HCT116 (cell line): ENCODE measurements at regions not wholly inside any gene's neighbourhood (a gene's known extent, or its start where the extent isn't known, plus 50 kb on each side); places are given as distances from the start of the nearest gene placed in this dataset.

Experiments used
- ATAC-seq: fragments of 200-7000 bp; cut with Tn5 transposase; 2 replicates; pipeline ENCODE4 v1.9.1; 2020; ENCODE audit warnings: mild to moderate bottlenecking, moderate library complexity
- BruUV-seq: library from RNA; stranded (reverse); fragments of 400-500 nt; replicated peaks from 2 replicates; lab custom pipeline; 2021; lab: Mats Ljungman, UMichigan
- CTCF ChIA-PET: fragments of 300-600 bp; sonication (Branson Sonifier 250); formaldehyde crosslinking; loops from one replicate; lab custom pipeline; 2021; ENCODE audit warnings: antibody characterized with exemption; lab: Charles Lee
- POLR2A ChIA-PET: fragments of 300-600, 350-600 bp; sonication (Branson Sonifier 250); formaldehyde crosslinking; loops from one replicate; lab custom pipeline; 2021; ENCODE audit warnings: antibody characterized with exemption; lab: Charles Lee
- RAD21 ChIA-PET, 2 experiments: fragments of 300-600 bp; sonication (Branson Sonifier 250); formaldehyde crosslinking; loops; one replicate each; lab custom pipeline; 2023; ENCODE audit warnings: low total read pairs in 2 of 2; ENCODE audit not compliant: uncharacterized antibody in 2 of 2, unreplicated experiment in 2 of 2, low non-redundant PET in 1 of 2; lab: Charles Lee
- DNase-seq: peaks from one replicate; pipeline ENCODE4 v3.0.0-alpha.2; 2010; ENCODE audit warnings: low read depth, low spot score
- H2AFZ ChIP-seq: fragments of 200-600 bp; shearing (Covaris generic), sonication (generic); 2 replicates; pipeline ENCODE4 v1.6.1; 2017; ENCODE audit warnings: low read depth, mixed run types, mixed read lengths, antibody characterized with exemption, low read length; ENCODE audit not compliant: poor library complexity, severe bottlenecking
- H3K27ac ChIP-seq: 2 replicates; pipeline ENCODE4 v1.5.1; 2012; ENCODE audit warnings: low read depth, low read length
- H3K27me3 ChIP-seq: fragments of 200-600 bp; sonication (generic); 2 replicates; pipeline ENCODE4 v1.6.1; 2016; ENCODE audit warnings: mixed run types, low read length, mixed read lengths; ENCODE audit not compliant: insufficient read depth
- H3K36me3 ChIP-seq, 2 experiments: fragments of 200-500 bp in 1 of 2; fragments of 200-600 bp in 1 of 2; sonication (Bioruptor generic) in 1 of 2; sonication (generic) in 1 of 2; 2 replicates each; pipeline versions ENCODE4 v1.5.1 to v1.6.1; 2014 to 2016; ENCODE audit warnings: low read length in 2 of 2, inconsistent platforms in 1 of 2, mixed read lengths in 1 of 2, mixed run types in 1 of 2; ENCODE audit not compliant: insufficient read depth in 2 of 2, control insufficient read depth in 1 of 2
- H3K4me1 ChIP-seq, 2 experiments: fragments of 200-600 bp in 1 of 2; sonication (generic) in 1 of 2; 2 replicates each; pipeline versions ENCODE4 v1.5.1 to v1.6.1; 2012 to 2017; ENCODE audit warnings: low read length in 2 of 2, inconsistent platforms in 1 of 2, mild to moderate bottlenecking in 1 of 2, mixed read lengths in 1 of 2, mixed run types in 1 of 2, moderate library complexity in 1 of 2; ENCODE audit not compliant: insufficient read depth in 2 of 2, control insufficient read depth in 1 of 2
- H3K4me2 ChIP-seq: fragments of 200-600 bp; sonication (generic); 2 replicates; pipeline ENCODE4 v1.6.1; 2017; ENCODE audit warnings: mixed run types, low read length, mixed read lengths
- H3K4me3 ChIP-seq, 2 experiments: fragments of 200-600 bp in 1 of 2; sonication (generic) in 1 of 2; replicated peaks in 1 of 2; 2 replicates each; pipeline ENCODE4 v1.5.1; 2011 to 2016; ENCODE audit warnings: low read length in 2 of 2, control low read depth in 1 of 2, low read depth in 1 of 2, mild to moderate bottlenecking in 1 of 2, mixed read lengths in 1 of 2, mixed run types in 1 of 2
- H3K79me2 ChIP-seq: fragments of 200-600 bp; sonication (generic); 2 replicates; pipeline ENCODE4 v1.6.1; 2017; ENCODE audit warnings: mild to moderate bottlenecking, mixed run types, low read length, moderate library complexity, mixed read lengths; ENCODE audit not compliant: insufficient read depth
- H3K9ac ChIP-seq: fragments of 200-600 bp; sonication (generic); 2 replicates; pipeline ENCODE4 v1.6.1; 2016; ENCODE audit warnings: low read length, mixed read lengths
- H3K9me2 ChIP-seq: fragments of 200-600 bp; sonication (generic), shearing (Covaris generic); 2 replicates; pipeline ENCODE4 v1.6.1; 2017; ENCODE audit warnings: mixed run types, mild to moderate bottlenecking, moderate library complexity; ENCODE audit not compliant: insufficient read depth
- H3K9me3 ChIP-seq, 2 experiments: fragments of 200-500 bp in 1 of 2; fragments of 200-600 bp in 1 of 2; sonication (Bioruptor generic) in 1 of 2; sonication (generic) in 1 of 2; 2 replicates each; pipeline ENCODE4 v1.6.1; 2014 to 2017; ENCODE audit warnings: low read length in 2 of 2, mixed read lengths in 2 of 2, inconsistent platforms in 1 of 2, low read depth in 1 of 2, mild to moderate bottlenecking in 1 of 2, mixed run types in 1 of 2, moderate library complexity in 1 of 2; ENCODE audit not compliant: control insufficient read depth in 1 of 2, insufficient read depth in 1 of 2
- H4K20me1 ChIP-seq: fragments of 200-600 bp; sonication (generic), shearing (Covaris generic); 2 replicates; pipeline ENCODE4 v1.6.1; 2017; ENCODE audit warnings: mixed run types, mild to moderate bottlenecking, moderate library complexity; ENCODE audit not compliant: insufficient read depth
- CBX3 ChIP-seq: IDR thresholded peaks from 2 replicates; pipeline ENCODE4 v1.6.1; 2012; ENCODE audit warnings: low read depth
- CEBPB ChIP-seq: IDR thresholded peaks from 2 replicates; pipeline ENCODE4 v1.6.1; 2012; ENCODE audit warnings: low read depth
- CTCF ChIP-seq, 3 experiments: fragments of 200-600 bp in 1 of 3; sonication (generic) in 1 of 3; IDR thresholded peaks in 2 of 3; conservative IDR thresholded peaks in 1 of 3; 2 replicates each; pipeline ENCODE4 v1.5.1; 2012 to 2017; ENCODE audit warnings: low read depth in 2 of 3, low read length in 2 of 3, antibody characterized with exemption in 1 of 3, borderline replicate concordance in 1 of 3, control low read depth in 1 of 3, mild to moderate bottlenecking in 1 of 3, mixed read lengths in 1 of 3, mixed run types in 1 of 3, moderate library complexity in 1 of 3; ENCODE audit not compliant: insufficient read depth in 1 of 3
- ELF1 ChIP-seq: IDR thresholded peaks from 2 replicates; pipeline ENCODE4 v1.6.1; 2012; ENCODE audit warnings: low read depth, borderline replicate concordance
- EZH2 ChIP-seq: fragments of 200-600 bp; sonication (generic); IDR thresholded peaks from 2 replicates; pipeline ENCODE4 v1.6.1; 2017; ENCODE audit warnings: antibody characterized with exemption, mixed run types
- EZH2phosphoT487 ChIP-seq: fragments of 200-600 bp; IDR thresholded peaks from 2 replicates; pipeline ENCODE4 v1.6.1; 2018; ENCODE audit warnings: antibody characterized with exemption, borderline replicate concordance
- JUND ChIP-seq: IDR thresholded peaks from 2 replicates; pipeline ENCODE4 v1.6.1; 2012
- MAX ChIP-seq: IDR thresholded peaks from 2 replicates; pipeline ENCODE4 v1.6.1; 2012
- POLR2AphosphoS5 ChIP-seq: IDR thresholded peaks from 2 replicates; pipeline ENCODE4 v1.6.1; 2011; ENCODE audit warnings: mild to moderate bottlenecking, low read depth, low read length, moderate library complexity
- RAD21 ChIP-seq: IDR thresholded peaks from 2 replicates; pipeline ENCODE4 v1.6.1; 2012; ENCODE audit warnings: low read depth, mild to moderate bottlenecking
- SP1 ChIP-seq: IDR thresholded peaks from 2 replicates; pipeline ENCODE4 v1.6.1; 2012; ENCODE audit warnings: low read depth
- SRF ChIP-seq: IDR thresholded peaks from 2 replicates; pipeline ENCODE4 v1.6.1; 2012; ENCODE audit warnings: low read depth
- TCF7L2 ChIP-seq: IDR thresholded peaks from 2 replicates; pipeline ENCODE4 v1.7.0; 2011; ENCODE audit warnings: borderline replicate concordance, inconsistent platforms; ENCODE audit not compliant: insufficient read depth, insufficient read length; ENCODE audit errors: extremely low read depth
- YY1 ChIP-seq: IDR thresholded peaks from 2 replicates; pipeline ENCODE4 v1.6.1; 2011; ENCODE audit warnings: low read length, low read depth, moderate library complexity, mild to moderate bottlenecking; ENCODE audit not compliant: insufficient replicate concordance; ENCODE audit errors: extremely low read depth
- ZBTB33 ChIP-seq: IDR thresholded peaks from 2 replicates; pipeline ENCODE4 v1.6.1; 2011; ENCODE audit warnings: mild to moderate bottlenecking, low read length, moderate library complexity; ENCODE audit not compliant: insufficient replicate concordance; ENCODE audit errors: extremely low read depth
- ZFX ChIP-seq: fragments of 450-650 bp; IDR thresholded peaks from 2 replicates; pipeline ENCODE4 v1.6.1; 2017
- intact Hi-C: fragments of 100-400 bp; cut with micrococcal nuclease; formaldehyde crosslinking; loops from 2 replicates; pipeline ENCODE4 v1.10.0; 2022

- TF ChIP-seq SRF (no peak), JUND (no peak), EZH2 (no peak), RAD21 (no peak)
- ChIA-PET CTCF (no interaction called here), RAD21 (no interaction called here), POLR2A (no interaction called here)
- Histone ChIP-seq H2AFZ (no peak overlapping the region), H3K27me3 (no peaks in the 10 kb centered on the region), H3K36me3 (no peaks in the 10 kb centered on the region), H3K4me1 (no peaks in the 10 kb centered on the region), H3K9me3 (no peaks in the 10 kb centered on the region), H3K4me2 (no peak overlapping the region), H3K4me3 (no peak overlapping the region), H3K9ac (no peak overlapping the region), H4K20me1 (no peaks in the 10 kb centered on the region), H3K79me2 (no peaks in the 10 kb centered on the region), H3K9me2 (no peaks in the 10 kb centered on the region), H3K27ac (no peak overlapping the region)
- no TSS peak for BruUV-seq
- ATAC-seq: no peak
- intact Hi-C loops: no loop called here
- no peak for DNase-seq
Measured at GRCh38 chrX:121120690-121121605, 73.5 kb downstream of the GLUD2 start.

- no TSS peak for BruUV-seq
- DNase-seq (no peak), ATAC-seq (no peak)
- no peaks in the 10 kb centered on the region for H3K9me2 ChIP-seq
- H2AFZ ChIP-seq: no peak overlapping the region
- POLR2A ChIA-PET: no interaction called here
- H3K4me3 ChIP-seq: no peak overlapping the region
- CTCF ChIA-PET: no interaction called here
- intact Hi-C loops: no loop called here
- H3K9me3 ChIP-seq: no peaks in the 10 kb centered on the region
- H3K4me1 ChIP-seq: no peaks in the 10 kb centered on the region
- TF ChIP-seq EZH2 (no peak), SRF (no peak), ELF1 (no peak), RAD21 (no peak), TCF7L2 (no peak), CBX3 (no peak), ZBTB33 (no peak), EZH2phosphoT487 (no peak), POLR2AphosphoS5 (no peak), SP1 (no peak), MAX (no peak), ZFX (no peak), YY1 (no peak), CTCF (IDR thresholded peaks at IDR 0.05 in 2 of 3, conservative IDR thresholded peaks at IDR 0.05 in 1 of 3; ENCODE audit: borderline replicate concordance in 1 of 3, insufficient read depth in 1 of 3, low read depth in 2 of 3, low read length in 2 of 3) (no peak), CEBPB (no peak)
- H3K27ac ChIP-seq: no peak overlapping the region
- no peaks in the 10 kb centered on the region for H3K79me2 ChIP-seq
- no peaks in the 10 kb centered on the region for H3K36me3 ChIP-seq
- RAD21 ChIA-PET: no interaction called here
- no peaks in the 10 kb centered on the region for H4K20me1 ChIP-seq
- H3K9ac ChIP-seq: no peak overlapping the region
- no peaks in the 10 kb centered on the region for H3K27me3 ChIP-seq
- H3K4me2 ChIP-seq: no peak overlapping the region
Measured at GRCh38 chrX:121122332-121122731, 74.9 kb downstream of the GLUD2 start.
